Suprapubic skin (tissue), 4 donors: ENCODE measurements at regions not wholly inside any gene's neighbourhood (a gene's known extent, or its start where the extent isn't known, plus 50 kb on each side); places are given as distances from the start of the nearest gene placed in this dataset.
"Not testable (repeated sequence)": the region's sequence is repeated elsewhere in the genome, so short reads cannot be mapped to it uniquely, and the experiment has no call there.

Experiments used
- DNase-seq, 2 donors: peaks; one replicate each; pipeline ENCODE4 v3.0.0-alpha.2; 2019; ENCODE audit warnings: low spot score in 2 of 2
- H3K27ac ChIP-seq: fragments of 200-600 bp; sonication (generic); one replicate; pipeline ENCODE4 v1.5.1; 2019
- H3K27me3 ChIP-seq: fragments of 200-600 bp; sonication (generic); one replicate; pipeline ENCODE4 v1.5.1; 2019
- H3K36me3 ChIP-seq: fragments of 200-600 bp; sonication (generic); one replicate; pipeline ENCODE4 v1.5.1; 2019
- H3K4me1 ChIP-seq: fragments of 200-600 bp; sonication (generic); one replicate; pipeline ENCODE4 v1.5.1; 2019
- H3K4me3 ChIP-seq: fragments of 200-600 bp; sonication (generic); one replicate; pipeline ENCODE4 v1.5.1; 2019; ENCODE audit warnings: mild to moderate bottlenecking
- H3K9me3 ChIP-seq: fragments of 200-600 bp; sonication (generic); one replicate; pipeline ENCODE4 v1.5.1; 2019
- CTCF ChIP-seq, 2 donors: fragments of 200-600 bp in 1 of 2; fragments of 450-650 bp in 1 of 2; sonication (generic) in 1 of 2; IDR thresholded peaks; one replicate each; pipeline ENCODE4 v1.5.1; 2016 to 2019; ENCODE audit warnings: antibody characterized with exemption in 2 of 2, mild to moderate bottlenecking in 1 of 2, moderate library complexity in 1 of 2
- EP300 ChIP-seq: sonication (generic); formaldehyde crosslinking; IDR thresholded peaks from one replicate; pipeline ENCODE4 v1.6.1; 2017; ENCODE audit warnings: antibody characterized with exemption
- POLR2A ChIP-seq, 2 donors: fragments of 450-650 bp; IDR thresholded peaks; one replicate each; pipeline ENCODE4 v1.6.1; 2017; ENCODE audit warnings: antibody characterized with exemption in 2 of 2, mild to moderate bottlenecking in 2 of 2, moderate library complexity in 2 of 2
- POLR2AphosphoS5 ChIP-seq, 3 donors: sonication (generic); formaldehyde crosslinking; IDR thresholded peaks; one replicate each; pipeline ENCODE4 v1.6.1; 2017; ENCODE audit warnings: antibody characterized with exemption in 3 of 3
- WGBS: methylation state at CpG from one replicate; pipeline ENCODE4 v1.1.5; 2018; 5-methylcytosine and 5-hydroxymethylcytosine counted together

GRCh38 chr10:30199376-30200016 lies 140.1 kb upstream of the JCAD start:
- no peak for DNase-seq
- no peaks in the 10 kb centered on the region for H3K4me1 ChIP-seq
- 68% methylated on average over 6 of the region's 6 CpGs for WGBS
- no peak overlapping the region for H3K4me3 ChIP-seq
- TF ChIP-seq EP300 (no peak), POLR2A (IDR thresholded peaks at IDR 0.05) (no peak), CTCF (IDR thresholded peaks at IDR 0.05) (no peak), POLR2AphosphoS5 (IDR thresholded peaks at IDR 0.05) (no peak)
- H3K9me3 ChIP-seq: no peaks in the 10 kb centered on the region
- no peak overlapping the region for H3K27ac ChIP-seq
- H3K36me3 ChIP-seq: no peaks in the 10 kb centered on the region
- peaks cover 8% of the 10 kb centered on the region for H3K27me3 ChIP-seq

- no peaks in the 10 kb centered on the region for H3K9me3 ChIP-seq
- H3K4me1 ChIP-seq: no peaks in the 10 kb centered on the region
- DNase-seq: no peak
- H3K27ac ChIP-seq: no peak overlapping the region
- no peaks in the 10 kb centered on the region for H3K36me3 ChIP-seq
- H3K4me3 ChIP-seq: no peak overlapping the region
- 65% methylated on average over 4 of the region's 4 CpGs for WGBS
- H3K27me3 ChIP-seq: peaks cover 8% of the 10 kb centered on the region
- TF ChIP-seq EP300 (no peak), CTCF (IDR thresholded peaks at IDR 0.05) (no peak)
These were observed 137.8 kb upstream of the JCAD start for GRCh38 chr10:30197186-30197585.

- H3K9me3 ChIP-seq, H3K27me3 ChIP-seq, H3K4me1 ChIP-seq, DNase-seq, H3K4me3 ChIP-seq, H3K27ac ChIP-seq, H3K36me3 ChIP-seq: not testable (repeated sequence)
- 30% methylated on average over 2 of the region's 2 CpGs for WGBS
These were observed 137.2 kb upstream of the JCAD start for GRCh38 chr10:30196559-30196958.

- DNase-seq: no peak
- 77% methylated on average over 5 of the region's 5 CpGs for WGBS
- H3K27me3 ChIP-seq: peaks cover 3% of the 10 kb centered on the region
- no peaks in the 10 kb centered on the region for H3K9me3 ChIP-seq
- H3K4me3 ChIP-seq: no peak overlapping the region
- H3K4me1 ChIP-seq: peaks cover 4% of the 10 kb centered on the region
- no peak overlapping the region for H3K27ac ChIP-seq
- H3K36me3 ChIP-seq: no peaks in the 10 kb centered on the region
- TF ChIP-seq POLR2AphosphoS5 (IDR thresholded peaks at IDR 0.05) (no peak), CTCF (IDR thresholded peaks at IDR 0.05) (no peak), EP300 (no peak), POLR2A (IDR thresholded peaks at IDR 0.05) (no peak)
These were observed 133.6 kb upstream of the JCAD start for GRCh38 chr10:30192846-30193608.

GRCh38 chr10:30190577-30191552 lies 131.5 kb upstream of the JCAD start:
- Histone ChIP-seq H3K27me3 (no peaks in the 10 kb centered on the region), H3K9me3 (no peaks in the 10 kb centered on the region), H3K27ac (no peak overlapping the region), H3K36me3 (no peaks in the 10 kb centered on the region), H3K4me3 (no peak overlapping the region), H3K4me1 (peaks cover 11% of the 10 kb centered on the region)
- DNase-seq: no peak
- WGBS: 91% methylated on average over 14 of the region's 14 CpGs
- TF ChIP-seq POLR2A (IDR thresholded peaks at IDR 0.05) (no peak), POLR2AphosphoS5 (IDR thresholded peaks at IDR 0.05) (no peak), EP300 (no peak), CTCF (IDR thresholded peaks at IDR 0.05) (no peak)
